Tibial nerve (tissue), 4 donors: ENCODE measurements at regions not wholly inside any gene's neighbourhood (a gene's known extent, or its start where the extent isn't known, plus 50 kb on each side); places are given as distances from the start of the nearest gene placed in this dataset.

Experiments
- DNase-seq, 2 donors: peaks; one replicate each; pipeline ENCODE4 v3.0.0-alpha.2; 2019; ENCODE audit warnings: low spot score in 2 of 2
- H3K27ac ChIP-seq, 4 donors: fragments of 200-600 bp; sonication (generic) in 3 of 4; one replicate each; pipeline ENCODE4 v1.5.1; 2017 to 2019; ENCODE audit warnings: mild to moderate bottlenecking in 1 of 4
- H3K27me3 ChIP-seq, 2 donors: fragments of 200-600 bp; sonication (generic) in 1 of 2; one replicate each; pipeline versions ENCODE4 v1.5.1 to v1.6.0; 2017 to 2019
- H3K36me3 ChIP-seq, 3 donors: fragments of 200-600 bp; sonication (generic); one replicate each; pipeline ENCODE4 v1.5.1; 2018 to 2019
- H3K4me1 ChIP-seq, 4 donors: fragments of 200-600 bp; sonication (generic) in 3 of 4; one replicate each; pipeline ENCODE4 v1.5.1; 2017 to 2019
- H3K4me3 ChIP-seq, 4 donors: fragments of 200-600 bp; sonication (generic) in 3 of 4; one replicate each; pipeline ENCODE4 v1.5.1; 2017 to 2019; ENCODE audit warnings: mild to moderate bottlenecking in 1 of 4, moderate library complexity in 1 of 4
- H3K9me3 ChIP-seq, 4 donors: fragments of 200-600 bp; sonication (generic) in 3 of 4; one replicate each; pipeline ENCODE4 v1.5.1; 2017 to 2019
- EP300 ChIP-seq, 2 donors: sonication (generic); formaldehyde crosslinking; IDR thresholded peaks; one replicate each; pipeline ENCODE4 v1.6.1; 2017; ENCODE audit warnings: antibody characterized with exemption in 2 of 2, mild to moderate bottlenecking in 1 of 2
- POLR2A ChIP-seq, 2 donors: fragments of 450-650 bp; IDR thresholded peaks; one replicate each; pipeline ENCODE4 v1.6.1; 2017; ENCODE audit warnings: antibody characterized with exemption in 2 of 2, mild to moderate bottlenecking in 2 of 2, moderate library complexity in 2 of 2
- WGBS, 2 donors: methylation state at CpG; one replicate each; pipeline ENCODE4 v1.1.5; 2018; 5-methylcytosine and 5-hydroxymethylcytosine counted together
- TF ChIP-seq, protein P1 (sequence below), 5 experiments: fragments of 200-600 bp in 3 of 5; fragments of 450-650 bp in 2 of 5; sonication (generic) in 3 of 5; IDR thresholded peaks; one replicate each; pipeline ENCODE4 v1.5.1; 2016 to 2019; ENCODE audit warnings: antibody characterized with exemption in 5 of 5, mild to moderate bottlenecking in 3 of 5, moderate library complexity in 2 of 5

DNA sequence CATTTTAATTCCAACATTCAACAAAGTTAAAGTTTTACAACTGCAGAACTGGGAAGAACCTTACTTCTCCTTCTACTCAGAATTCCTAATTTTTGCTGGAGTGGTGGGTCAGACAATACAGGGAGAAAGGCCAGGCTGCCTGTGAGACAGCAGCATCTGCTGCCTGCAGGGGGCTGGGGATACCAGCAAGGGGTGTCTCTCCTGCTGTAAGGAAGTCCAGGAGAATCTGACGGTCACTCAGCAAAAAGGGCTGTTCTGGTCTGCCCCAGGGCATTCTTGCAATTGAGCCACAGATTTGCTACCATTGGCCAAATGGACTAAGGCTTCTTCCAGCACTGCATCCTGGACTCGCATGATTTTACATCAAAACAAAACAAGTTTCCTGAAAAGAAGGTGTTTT lies 426.6 kb upstream of the CDH11 start:
- Histone ChIP-seq H3K9me3 (peaks cover 0 to 6% (median 0%) of the 10 kb centered on the region in 4 donors), H3K36me3 (no peaks in the 10 kb centered on the region), H3K4me3 (no peak overlapping the region), H3K4me1 (peaks cover 0 to 37% (median 14%) of the 10 kb centered on the region in 4 donors), H3K27me3 (no peaks in the 10 kb centered on the region), H3K27ac (peak overlapping the region in 3 of 4 donors; percentile 12 to 42 (median 26))
- 60 to 68% methylated on average over 2 of the region's 2 CpGs for WGBS, 2 donors
- no peak for DNase-seq
- TF ChIP-seq, protein P1, sequence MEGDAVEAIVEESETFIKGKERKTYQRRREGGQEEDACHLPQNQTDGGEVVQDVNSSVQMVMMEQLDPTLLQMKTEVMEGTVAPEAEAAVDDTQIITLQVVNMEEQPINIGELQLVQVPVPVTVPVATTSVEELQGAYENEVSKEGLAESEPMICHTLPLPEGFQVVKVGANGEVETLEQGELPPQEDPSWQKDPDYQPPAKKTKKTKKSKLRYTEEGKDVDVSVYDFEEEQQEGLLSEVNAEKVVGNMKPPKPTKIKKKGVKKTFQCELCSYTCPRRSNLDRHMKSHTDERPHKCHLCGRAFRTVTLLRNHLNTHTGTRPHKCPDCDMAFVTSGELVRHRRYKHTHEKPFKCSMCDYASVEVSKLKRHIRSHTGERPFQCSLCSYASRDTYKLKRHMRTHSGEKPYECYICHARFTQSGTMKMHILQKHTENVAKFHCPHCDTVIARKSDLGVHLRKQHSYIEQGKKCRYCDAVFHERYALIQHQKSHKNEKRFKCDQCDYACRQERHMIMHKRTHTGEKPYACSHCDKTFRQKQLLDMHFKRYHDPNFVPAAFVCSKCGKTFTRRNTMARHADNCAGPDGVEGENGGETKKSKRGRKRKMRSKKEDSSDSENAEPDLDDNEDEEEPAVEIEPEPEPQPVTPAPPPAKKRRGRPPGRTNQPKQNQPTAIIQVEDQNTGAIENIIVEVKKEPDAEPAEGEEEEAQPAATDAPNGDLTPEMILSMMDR (IDR thresholded peaks at IDR 0.05): no peak
- TF ChIP-seq EP300 (IDR thresholded peaks at IDR 0.05) (no peak), POLR2A (IDR thresholded peaks at IDR 0.05) (no peak)

DNA sequence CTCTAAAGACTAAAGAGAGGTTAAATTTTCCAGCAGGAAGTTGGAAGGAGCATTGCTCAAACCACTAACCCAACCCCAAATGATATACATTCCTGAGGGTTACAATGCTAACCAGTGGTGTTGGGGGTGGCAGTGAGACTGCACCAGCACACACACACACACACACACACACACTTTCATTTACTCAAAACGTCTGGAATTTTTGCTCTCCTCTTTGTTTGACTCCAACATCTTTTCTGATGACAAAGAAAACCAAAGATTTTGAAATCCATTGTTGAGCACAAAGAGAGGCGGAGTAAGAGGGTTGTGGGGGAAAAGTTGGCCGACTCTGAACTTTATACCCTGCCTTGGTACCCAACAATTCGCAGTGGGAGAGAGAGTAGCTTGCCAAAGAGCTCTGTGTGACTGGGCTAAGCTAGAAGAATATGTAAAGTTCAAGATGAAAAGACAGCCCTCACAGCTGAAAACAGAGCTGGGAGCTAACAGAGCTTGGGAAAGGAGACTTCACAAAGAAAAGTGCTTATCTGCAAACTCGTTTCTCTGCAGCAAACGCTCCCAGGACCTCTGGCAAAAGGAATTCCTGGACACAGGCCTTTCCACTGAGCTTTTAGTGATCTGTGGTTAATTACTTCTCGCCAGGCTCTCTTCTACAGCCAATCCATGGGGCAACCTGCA lies 426.0 kb upstream of the CDH11 start:
- Histone ChIP-seq H3K27ac (peak overlapping the region in 3 of 4 donors; percentile 12 to 42 (median 26)), H3K36me3 (no peaks in the 10 kb centered on the region), H3K4me3 (no peak overlapping the region), H3K27me3 (no peaks in the 10 kb centered on the region), H3K4me1 (peaks cover 0 to 37% (median 14%) of the 10 kb centered on the region in 4 donors), H3K9me3 (peaks cover 0 to 6% (median 0%) of the 10 kb centered on the region in 4 donors)
- 23 to 30% methylated on average over 7 of the region's 7 CpGs for WGBS, 2 donors
- DNase-seq: no peak
- no peak for TF ChIP-seq POLR2A (IDR thresholded peaks at IDR 0.05)
- TF ChIP-seq, protein P1 (IDR thresholded peaks at IDR 0.05): no peak
- TF ChIP-seq EP300 (IDR thresholded peaks at IDR 0.05): no peak

DNA sequence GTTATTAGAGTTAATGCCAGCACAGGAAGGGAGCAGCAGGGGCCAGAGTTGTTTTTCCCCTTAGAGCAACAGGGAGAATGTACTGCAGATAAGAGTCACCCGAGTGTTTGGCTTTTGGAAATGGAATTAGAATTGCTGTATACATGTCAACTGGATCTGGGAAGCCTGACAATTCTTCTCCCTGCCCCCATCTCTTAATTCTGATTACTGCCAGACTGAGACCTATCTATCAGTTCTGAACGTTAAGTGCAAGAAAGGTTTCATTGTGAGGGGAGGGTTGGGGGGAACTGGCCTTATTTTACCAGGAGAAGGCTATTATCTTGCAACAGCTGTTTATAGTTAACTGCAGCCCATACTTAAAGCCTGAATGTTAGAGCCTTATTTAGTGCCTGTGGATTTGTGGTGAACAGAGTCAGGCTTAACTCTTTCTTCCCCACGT lies 424.5 kb upstream of the CDH11 start:
- Histone ChIP-seq H3K9me3 (peaks cover 0 to 6% (median 0%) of the 10 kb centered on the region in 4 donors), H3K36me3 (no peaks in the 10 kb centered on the region), H3K4me1 (peaks cover 0 to 37% (median 14%) of the 10 kb centered on the region in 4 donors), H3K4me3 (no peak overlapping the region), H3K27ac (no peak overlapping the region), H3K27me3 (no peaks in the 10 kb centered on the region)
- DNase-seq: no peak
- no peak for TF ChIP-seq POLR2A (IDR thresholded peaks at IDR 0.05)
- TF ChIP-seq EP300 (IDR thresholded peaks at IDR 0.05): no peak
- TF ChIP-seq, protein P1 (IDR thresholded peaks at IDR 0.05): no peak
- 6 to 12% methylated on average over 3 of the region's 3 CpGs for WGBS, 2 donors

DNA sequence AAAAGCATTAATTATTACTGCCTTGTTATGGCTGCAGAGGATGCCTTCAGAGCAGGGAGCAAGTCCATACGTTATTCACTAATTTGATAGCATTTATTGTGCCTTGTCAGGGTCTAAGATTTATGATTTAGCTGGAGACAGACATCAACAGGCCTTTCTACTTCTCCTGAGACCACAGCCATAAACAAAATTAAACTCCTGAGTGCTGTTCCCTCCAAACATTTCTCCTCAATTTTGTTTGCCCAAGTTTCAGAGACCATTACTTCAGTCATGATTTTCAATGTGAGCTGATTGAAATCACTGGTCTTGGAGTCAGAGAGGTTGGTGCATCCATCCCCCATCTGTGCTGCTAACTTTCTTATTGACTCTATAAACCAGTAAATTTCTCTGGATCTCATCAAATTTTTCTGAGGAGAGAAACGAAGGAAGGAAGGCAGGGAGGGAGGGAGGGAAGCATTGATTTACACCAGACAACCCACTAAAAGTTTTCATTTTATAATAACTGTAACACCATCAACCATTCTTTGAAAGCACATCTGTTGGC lies 423.6 kb upstream of the CDH11 start:
- Histone ChIP-seq H3K9me3 (no peaks in the 10 kb centered on the region), H3K4me3 (no peak overlapping the region), H3K27me3 (no peaks in the 10 kb centered on the region), H3K27ac (no peak overlapping the region), H3K4me1 (peaks cover 0 to 37% (median 14%) of the 10 kb centered on the region in 4 donors), H3K36me3 (no peaks in the 10 kb centered on the region)
- TF ChIP-seq, protein P1 (IDR thresholded peaks at IDR 0.05): no peak
- TF ChIP-seq EP300 (IDR thresholded peaks at IDR 0.05) (no peak), POLR2A (IDR thresholded peaks at IDR 0.05) (no peak)
- WGBS, 2 donors: 55 to 57% methylated on average over 2 of the region's 2 CpGs
- no peak for DNase-seq
